GM18520 (cell line): ENCODE measurements at regions not wholly inside any gene's neighbourhood (a gene's known extent, or its start where the extent isn't known, plus 50 kb on each side); places are given as distances from the start of the nearest gene placed in this dataset.
"Not testable (repeated sequence)": the region's sequence is repeated elsewhere in the genome, so short reads cannot be mapped to it uniquely, and the experiment has no call there.

Experiments
- ATAC-seq: cut with Tn5 transposase; IDR thresholded peaks from one replicate; pipeline ENCODE4 v1.9.1; 2021; ENCODE audit not compliant: unreplicated experiment

GRCh38 chr9:124164811-124165210 lies 92.9 kb upstream of the NEK6 start:
- ATAC-seq, result no peak

- ATAC-seq, result no peak
These were observed 83.3 kb upstream of the NEK6 start for GRCh38 chr9:124174433-124174832.

- ATAC-seq, result not testable (repeated sequence)
These were observed 80.2 kb upstream of the NEK6 start for GRCh38 chr9:124177522-124177921.

GRCh38 chr9:124179196-124180071 lies 78.3 kb upstream of the NEK6 start:
- no peak for ATAC-seq

- no peak for ATAC-seq
These were observed 77.2 kb upstream of the NEK6 start for GRCh38 chr9:124180557-124180956.

GRCh38 chr9:124182741-124183140 lies 75.0 kb upstream of the NEK6 start:
- ATAC-seq, result no peak

GRCh38 chr9:124183772-124184171 lies 74.0 kb upstream of the NEK6 start:
- ATAC-seq, result no peak

- ATAC-seq, result no peak
These were observed 72.3 kb upstream of the NEK6 start for GRCh38 chr9:124185413-124185812.

- no peak for ATAC-seq
These were observed 70.4 kb upstream of the NEK6 start for GRCh38 chr9:124187311-124187710.

- ATAC-seq, result no peak
These were observed 69.2 kb upstream of the NEK6 start for GRCh38 chr9:124188331-124189110.

GRCh38 chr9:124190761-124191160 lies 67.0 kb upstream of the NEK6 start:
- ATAC-seq, result no peak

- no peak for ATAC-seq
These were observed 65.9 kb upstream of the NEK6 start for GRCh38 chr9:124191691-124192395.

- no peak for ATAC-seq
These were observed 61.0 kb upstream of the NEK6 start for GRCh38 chr9:124196814-124197176.

- ATAC-seq, result peak; percentile 61
These were observed 60.3 kb upstream of the NEK6 start for GRCh38 chr9:124197177-124198095.

- ATAC-seq, result no peak
These were observed 59.4 kb upstream of the NEK6 start for GRCh38 chr9:124198331-124198730.

GRCh38 chr9:124198948-124199347 lies 58.8 kb upstream of the NEK6 start:
- no peak for ATAC-seq

GRCh38 chr9:124199474-124199873 lies 58.3 kb upstream of the NEK6 start:
- no peak for ATAC-seq

- ATAC-seq, result peak; percentile 74
These were observed 55.2 kb upstream of the NEK6 start for GRCh38 chr9:124202447-124202971.

- no peak for ATAC-seq
These were observed 51.9 kb upstream of the NEK6 start for GRCh38 chr9:124205686-124206352.

- ATAC-seq, result no peak
These were observed 51.4 kb upstream of the NEK6 start for GRCh38 chr9:124206391-124206790.
